H9 (cell line): ENCODE measurements at regions not wholly inside any gene's neighbourhood (a gene's known extent, or its start where the extent isn't known, plus 50 kb on each side); places are given as distances from the start of the nearest gene placed in this dataset.

Source experiments
- DNase-seq: peaks from one replicate; pipeline ENCODE4 v3.0.0-alpha.2; 2017
- H2AFZ ChIP-seq: one replicate; pipeline ENCODE4 v1.6.1; 2013; ENCODE audit warnings: mild to moderate bottlenecking, low read length, control low read depth, moderate library complexity
- H2AK5ac ChIP-seq: 2 replicates; pipeline ENCODE4 v1.6.1; 2013; ENCODE audit warnings: low read length, control low read depth, mixed read lengths; ENCODE audit not compliant: insufficient read length
- H2BK120ac ChIP-seq: one replicate; pipeline ENCODE4 v1.6.1; 2013; ENCODE audit warnings: low read depth, mild to moderate bottlenecking, low read length, control low read depth, inconsistent platforms; ENCODE audit not compliant: poor library complexity, severe bottlenecking
- H2BK12ac ChIP-seq: 2 replicates; pipeline ENCODE4 v1.6.1; 2013; ENCODE audit warnings: low read length, control low read depth, mixed read lengths, low read depth; ENCODE audit not compliant: insufficient read length
- H2BK15ac ChIP-seq: 2 replicates; pipeline ENCODE4 v1.6.1; 2013; ENCODE audit warnings: low read depth, low read length, control low read depth
- H2BK20ac ChIP-seq: one replicate; pipeline ENCODE4 v1.6.1; 2013; ENCODE audit warnings: low read depth, mild to moderate bottlenecking, low read length, control low read depth, inconsistent platforms; ENCODE audit not compliant: poor library complexity, severe bottlenecking
- H2BK5ac ChIP-seq: 2 replicates; pipeline ENCODE4 v1.6.1; 2013; ENCODE audit warnings: low read length, control low read depth, mixed read lengths; ENCODE audit not compliant: insufficient read length
- H3K14ac ChIP-seq: 2 replicates; pipeline ENCODE4 v1.6.1; 2013; ENCODE audit warnings: low read length, control low read depth; ENCODE audit not compliant: insufficient read depth
- H3K18ac ChIP-seq: 2 replicates; pipeline ENCODE4 v1.6.1; 2013; ENCODE audit warnings: low read depth, mild to moderate bottlenecking, mixed read lengths, low read length, control low read depth; ENCODE audit not compliant: insufficient read length
- H3K23ac ChIP-seq: 2 replicates; pipeline ENCODE4 v1.6.1; 2013; ENCODE audit warnings: low read length, control low read depth, mixed read lengths, low read depth; ENCODE audit not compliant: insufficient read length
- H3K23me2 ChIP-seq: 2 replicates; pipeline ENCODE4 v1.6.1; 2013; ENCODE audit warnings: low read depth, mild to moderate bottlenecking, mixed read lengths, low read length, control low read depth; ENCODE audit not compliant: insufficient read length, poor library complexity, severe bottlenecking
- H3K27ac ChIP-seq: 2 replicates; pipeline ENCODE4 v1.5.1; 2013; ENCODE audit warnings: low read length, control low read depth, mixed read lengths, low read depth; ENCODE audit not compliant: insufficient read length
- H3K27me3 ChIP-seq: 2 replicates; pipeline ENCODE4 v1.6.1; 2013; ENCODE audit warnings: low read length, control low read depth, inconsistent platforms; ENCODE audit not compliant: insufficient read depth
- H3K4ac ChIP-seq: 2 replicates; pipeline ENCODE4 v1.6.1; 2013; ENCODE audit warnings: low read depth, mild to moderate bottlenecking, control low read depth, inconsistent platforms, low read length, moderate library complexity
- H3K4me1 ChIP-seq: 2 replicates; pipeline ENCODE4 v1.6.1; 2013; ENCODE audit warnings: low read length, control low read depth, inconsistent platforms; ENCODE audit not compliant: insufficient read depth
- H3K4me2 ChIP-seq: 2 replicates; pipeline ENCODE4 v1.6.1; 2013; ENCODE audit warnings: low read length, control low read depth, mixed read lengths; ENCODE audit not compliant: insufficient read length, insufficient read depth
- H3K56ac ChIP-seq: 2 replicates; pipeline ENCODE4 v1.6.1; 2013; ENCODE audit warnings: low read depth, mild to moderate bottlenecking, mixed read lengths, low read length, control low read depth; ENCODE audit not compliant: insufficient read length
- H3K79me1 ChIP-seq: 2 replicates; pipeline ENCODE4 v1.6.1; 2013; ENCODE audit warnings: low read depth, mild to moderate bottlenecking, moderate library complexity, low read length, control low read depth, inconsistent platforms; ENCODE audit not compliant: insufficient read depth, poor library complexity, severe bottlenecking
- H3K79me2 ChIP-seq: 2 replicates; pipeline ENCODE4 v1.6.1; 2013; ENCODE audit warnings: low read length, control low read depth, inconsistent platforms; ENCODE audit not compliant: insufficient read depth
- H3K9ac ChIP-seq: 2 replicates; pipeline ENCODE4 v1.6.1; 2013; ENCODE audit warnings: low read length, control low read depth, mixed read lengths; ENCODE audit not compliant: insufficient read length; ENCODE audit errors: extremely low read depth
- H3K9me3 ChIP-seq: one replicate; pipeline ENCODE4 v1.6.1; 2013; ENCODE audit warnings: low read depth, low read length, inconsistent platforms; ENCODE audit not compliant: control insufficient read depth
- H3T11ph ChIP-seq: one replicate; pipeline ENCODE4 v1.6.1; 2013; ENCODE audit warnings: mild to moderate bottlenecking, low read length, control low read depth, inconsistent platforms
- H4K20me1 ChIP-seq: one replicate; pipeline ENCODE4 v1.6.1; 2013; ENCODE audit not compliant: control insufficient read depth, insufficient read length, insufficient read depth
- H4K5ac ChIP-seq: 2 replicates; pipeline ENCODE4 v1.6.1; 2013; ENCODE audit warnings: low read depth, mild to moderate bottlenecking, mixed read lengths, low read length, control low read depth; ENCODE audit not compliant: insufficient read length
- H4K8ac ChIP-seq: replicated peaks from 2 replicates; pipeline ENCODE4 v1.6.1; 2013; ENCODE audit warnings: low read length, control low read depth, mixed read lengths, low read depth; ENCODE audit not compliant: insufficient read length
- H4K91ac ChIP-seq: 2 replicates; pipeline ENCODE4 v1.6.1; 2013; ENCODE audit warnings: low read depth, mild to moderate bottlenecking, moderate library complexity, mixed read lengths, low read length, control low read depth; ENCODE audit not compliant: insufficient read length
- H3K27ac Mint-ChIP-seq, 3 experiments: 2 replicates in 2 of 3; 3 replicates in 1 of 3; pipeline ENCODE4 v1.8.0; 2020 to 2021; ENCODE audit warnings: mixed read lengths in 3 of 3, mild to moderate bottlenecking in 1 of 3, moderate library complexity in 1 of 3
- H3K27me3 Mint-ChIP-seq: 2 replicates; pipeline ENCODE4 v1.8.0; 2021; ENCODE audit warnings: low read depth, mild to moderate bottlenecking, moderate library complexity, mixed read lengths
- H3K36me3 Mint-ChIP-seq, 3 experiments: 2 replicates in 2 of 3; 3 replicates in 1 of 3; pipeline ENCODE4 v1.8.0; 2020 to 2021; ENCODE audit warnings: low read depth in 3 of 3, mixed read lengths in 3 of 3; ENCODE audit not compliant: insufficient read depth in 1 of 3
- H3K4me1 Mint-ChIP-seq, 2 experiments: 2 replicates each; pipeline ENCODE4 v1.8.0; 2020; ENCODE audit warnings: mixed read lengths in 2 of 2
- H3K4me3 Mint-ChIP-seq, 2 experiments: 2 replicates in 1 of 2; 3 replicates in 1 of 2; pipeline ENCODE4 v1.8.0; 2020 to 2021; ENCODE audit warnings: mild to moderate bottlenecking in 2 of 2, mixed read lengths in 2 of 2, moderate library complexity in 1 of 2
- H3K9me3 Mint-ChIP-seq, 2 experiments: 2 replicates in 1 of 2; 3 replicates in 1 of 2; pipeline ENCODE4 v1.8.0; 2020; ENCODE audit warnings: mild to moderate bottlenecking in 2 of 2, mixed read lengths in 2 of 2, moderate library complexity in 1 of 2
- WGBS: extraction: QIAGEN DNeasy Blood & Tissue Kit; methylation state at CpG from one replicate; pipeline ENCODE4 v1.1.7; 2013; ENCODE audit warnings: missing lambda C conversion rate, low lambda C conversion rate, mixed read lengths; ENCODE audit not compliant: insufficient read length; ENCODE audit errors: extremely low coverage; 5-methylcytosine and 5-hydroxymethylcytosine counted together
- TF ChIP-seq, protein P1 (sequence below): fragments of 200-600 bp; sonication (generic); conservative IDR thresholded peaks from 3 replicates; pipeline ENCODE4 v1.8.0; 2021; ENCODE audit warnings: antibody characterized with exemption, mild to moderate bottlenecking

DNA sequence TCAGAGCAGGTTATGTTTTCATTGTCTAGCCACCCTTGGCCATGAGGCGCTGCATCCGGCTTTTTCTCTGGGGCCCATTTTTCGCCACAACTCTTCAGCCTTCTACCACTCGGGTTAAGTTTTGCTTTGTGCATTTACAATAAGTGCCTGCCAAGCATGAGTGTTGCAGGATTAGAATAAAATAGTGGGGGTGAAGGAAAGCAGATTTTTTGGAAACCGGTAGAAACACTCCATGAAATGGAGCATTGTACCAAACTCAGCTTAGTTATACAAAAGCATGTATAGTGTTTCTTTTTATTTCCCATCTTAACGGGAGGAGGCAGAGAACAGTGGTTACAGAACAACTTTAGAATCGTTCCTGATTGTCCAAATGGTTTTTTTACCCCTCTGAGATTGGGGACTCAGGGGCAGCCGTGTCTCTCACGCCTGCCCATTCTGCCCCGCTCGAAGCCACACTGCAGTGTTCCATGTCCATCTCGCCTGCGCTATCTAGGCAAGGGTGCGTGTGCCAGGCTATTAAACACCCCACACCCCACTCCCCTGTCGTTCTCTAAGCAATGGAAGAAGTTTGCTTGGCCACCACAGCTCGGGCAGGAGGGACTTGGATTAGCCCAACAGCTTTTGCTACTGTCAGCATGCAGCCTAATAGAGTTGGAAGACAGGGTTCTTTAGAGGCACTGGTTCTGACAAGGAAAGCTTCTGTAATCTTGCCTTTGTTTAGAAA is 268.8 kb upstream of the WWC1 start:
- no peaks in the 10 kb centered on the region for H3K4me1 ChIP-seq
- no peaks in the 10 kb centered on the region for H3K36me3 Mint-ChIP-seq
- no peak overlapping the region for H3K9ac ChIP-seq

More for the DNA sequence above, 268.8 kb upstream of the WWC1 start:
- H2AK5ac ChIP-seq: no peak overlapping the region
- Mint-ChIP-seq H3K27me3 (no peaks in the 10 kb centered on the region), H3K4me3 (no peak overlapping the region), H3K9me3 (no peaks in the 10 kb centered on the region), H3K4me1 (peaks cover 8 to 16% of the 10 kb centered on the region in 2 experiments), H3K27ac (peak overlapping the region in 1 of 3 experiments; percentile 46; a peak in 1 of 7 replicates)
- H2AFZ ChIP-seq: no peak overlapping the region
- H3K9me3 ChIP-seq: no peaks in the 10 kb centered on the region
- no peak overlapping the region for H2BK12ac ChIP-seq
- H3K23me2 ChIP-seq: no peaks in the 10 kb centered on the region
- H4K5ac ChIP-seq: no peak overlapping the region
- no peak overlapping the region for H2BK15ac ChIP-seq
- no peak overlapping the region for H2BK20ac ChIP-seq
- no peak overlapping the region for H4K91ac ChIP-seq
- H3K79me1 ChIP-seq: no peaks in the 10 kb centered on the region
- H2BK120ac ChIP-seq: no peak overlapping the region
- no peak overlapping the region for H3T11ph ChIP-seq
- no peak overlapping the region for H3K56ac ChIP-seq
- H3K4ac ChIP-seq: no peak overlapping the region
- H3K14ac ChIP-seq: no peak overlapping the region
- H4K8ac ChIP-seq: no peak overlapping the region
- H3K79me2 ChIP-seq: no peaks in the 10 kb centered on the region
- no peaks in the 10 kb centered on the region for H4K20me1 ChIP-seq
- DNase-seq: no peak
- no peak overlapping the region for H3K27ac ChIP-seq
- no peak overlapping the region for H3K18ac ChIP-seq
- H3K4me2 ChIP-seq: no peak overlapping the region
- H2BK5ac ChIP-seq: no peak overlapping the region
- no peak overlapping the region for H3K23ac ChIP-seq
- no peaks in the 10 kb centered on the region for H3K27me3 ChIP-seq
- TF ChIP-seq, protein P1, sequence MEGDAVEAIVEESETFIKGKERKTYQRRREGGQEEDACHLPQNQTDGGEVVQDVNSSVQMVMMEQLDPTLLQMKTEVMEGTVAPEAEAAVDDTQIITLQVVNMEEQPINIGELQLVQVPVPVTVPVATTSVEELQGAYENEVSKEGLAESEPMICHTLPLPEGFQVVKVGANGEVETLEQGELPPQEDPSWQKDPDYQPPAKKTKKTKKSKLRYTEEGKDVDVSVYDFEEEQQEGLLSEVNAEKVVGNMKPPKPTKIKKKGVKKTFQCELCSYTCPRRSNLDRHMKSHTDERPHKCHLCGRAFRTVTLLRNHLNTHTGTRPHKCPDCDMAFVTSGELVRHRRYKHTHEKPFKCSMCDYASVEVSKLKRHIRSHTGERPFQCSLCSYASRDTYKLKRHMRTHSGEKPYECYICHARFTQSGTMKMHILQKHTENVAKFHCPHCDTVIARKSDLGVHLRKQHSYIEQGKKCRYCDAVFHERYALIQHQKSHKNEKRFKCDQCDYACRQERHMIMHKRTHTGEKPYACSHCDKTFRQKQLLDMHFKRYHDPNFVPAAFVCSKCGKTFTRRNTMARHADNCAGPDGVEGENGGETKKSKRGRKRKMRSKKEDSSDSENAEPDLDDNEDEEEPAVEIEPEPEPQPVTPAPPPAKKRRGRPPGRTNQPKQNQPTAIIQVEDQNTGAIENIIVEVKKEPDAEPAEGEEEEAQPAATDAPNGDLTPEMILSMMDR: no peak
- no CpG with 5 or more reads among the region's 16 CpGs for WGBS
